C4-2B (cell line): ENCODE measurements at regions not wholly inside any gene's neighbourhood (a gene's known extent, or its start where the extent isn't known, plus 50 kb on each side); places are given as distances from the start of the nearest gene placed in this dataset.

Source experiments
- CTCF ChIP-seq: fragments of 450-650 bp; conservative IDR thresholded peaks from 2 replicates; pipeline ENCODE4 v1.5.1; 2017; ENCODE audit warnings: mild to moderate bottlenecking
- ZFX ChIP-seq: fragments of 450-650 bp; IDR thresholded peaks from 2 replicates; pipeline ENCODE4 v1.6.1; 2017

- TF ChIP-seq CTCF = no peak
- TF ChIP-seq ZFX = no peak
Measured at GRCh38 chr5:15344954-15345353, 155.0 kb upstream of the FBXL7 start.
